HTR-8/SVneo (cell line): ENCODE measurements at regions not wholly inside any gene's neighbourhood (a gene's known extent, or its start where the extent isn't known, plus 50 kb on each side); places are given as distances from the start of the nearest gene placed in this dataset.

ENCODE experiments used
- DNase-seq: peaks from one replicate; pipeline ENCODE4 v3.0.0; 2011; ENCODE audit warnings: low spot score, mixed read lengths; ENCODE audit not compliant: insufficient read length
- FAIRE-seq: peaks from 2 replicates; lab custom pipeline; 2011; peaks lifted over from hg19 to GRCh38; lab: Jason Lieb, UNC

DNA sequence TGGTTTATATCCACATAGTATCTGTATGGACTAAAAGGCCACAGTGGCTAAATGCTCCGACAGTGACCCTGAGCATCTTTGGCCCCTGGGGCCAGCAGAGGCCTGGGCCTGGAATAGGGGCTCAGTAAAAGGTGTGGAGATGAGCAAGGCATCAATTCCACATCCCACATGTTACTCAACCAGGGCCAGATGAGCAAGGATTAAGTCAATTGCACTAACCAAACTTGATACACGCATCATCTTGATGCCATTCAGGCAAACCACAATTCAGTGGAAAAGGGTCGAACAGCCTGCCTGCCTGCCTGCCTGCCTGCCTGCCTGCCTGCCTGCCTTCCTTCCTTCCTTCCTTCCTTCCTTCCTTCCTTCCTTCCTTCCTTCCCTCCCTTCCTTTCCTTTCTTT is 53.5 kb upstream of the DNAJA2 start:
- no peak for FAIRE-seq

DNA sequence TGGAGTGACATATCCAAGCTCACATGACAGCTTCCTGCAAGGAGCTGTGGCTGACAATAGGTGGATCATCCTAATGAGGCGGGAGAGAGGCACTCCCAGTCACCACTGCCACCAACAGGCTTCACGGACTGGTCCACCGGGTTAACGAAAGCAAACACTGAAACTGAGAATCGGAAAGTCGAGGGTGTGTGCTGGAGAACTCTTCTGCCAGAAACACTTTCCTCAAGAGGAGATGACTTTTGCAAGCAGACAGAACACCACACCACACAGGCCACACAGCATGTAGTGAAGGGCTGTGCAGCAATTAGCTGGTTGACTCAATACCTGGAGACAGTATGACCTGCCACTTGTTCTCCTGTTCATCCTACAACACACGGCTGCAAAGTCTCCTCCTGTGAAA is 53.0 kb upstream of the DNAJA2 start:
- FAIRE-seq (no peak), DNase-seq (no peak)

More for the DNA sequence above, 53.5 kb upstream of the DNAJA2 start:
- no peak for DNase-seq

DNA sequence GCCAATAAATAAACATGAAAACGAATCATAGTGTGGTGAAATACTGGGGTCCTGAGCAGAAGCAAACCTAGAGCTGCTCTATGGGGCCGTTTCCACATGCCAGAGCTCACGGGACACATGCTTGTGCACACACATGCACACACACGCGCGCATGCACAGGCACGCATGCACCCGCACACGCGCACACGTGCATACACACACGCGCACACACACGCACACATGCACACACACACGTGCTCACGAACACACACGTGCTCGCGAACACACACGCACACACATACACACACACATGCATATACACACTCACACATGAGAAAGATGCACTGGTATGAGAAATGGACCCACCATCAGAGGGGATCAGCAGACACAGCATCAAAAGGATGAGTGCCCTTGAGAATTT is 52.2 kb upstream of the DNAJA2 start:
- peak; percentile 76 for FAIRE-seq
- no peak for DNase-seq
